NCI-H748 treated with DMSO at 0.1 percent for 48 hours (cell line): ENCODE measurements at regions not wholly inside any gene's neighbourhood (a gene's known extent, or its start where the extent isn't known, plus 50 kb on each side); places are given as distances from the start of the nearest gene placed in this dataset.
"Not testable (repeated sequence)": the region's sequence is repeated elsewhere in the genome, so short reads cannot be mapped to it uniquely, and the experiment has no call there.

Source experiments
- DNase-seq: peaks from one replicate; lab custom pipeline; 2025; lab: John Stamatoyannopoulos, UW

DNA sequence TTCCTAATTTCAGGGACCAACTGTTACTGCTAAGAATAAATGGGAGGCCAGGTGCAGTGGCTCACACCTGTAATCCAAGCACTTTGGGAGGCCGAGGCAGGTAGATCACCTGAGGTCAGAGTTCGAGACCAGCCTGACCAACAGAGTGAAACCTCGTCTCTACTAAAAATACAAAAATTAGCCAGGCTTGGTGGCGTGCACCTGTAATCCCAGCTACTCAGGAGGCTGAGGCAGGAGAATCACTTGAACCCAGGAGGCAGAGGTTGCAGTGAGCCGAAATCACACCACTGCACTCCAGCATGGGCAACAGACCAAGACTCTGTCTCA, 95.6 kb upstream of the CHD2 start:
- DNase-seq = not testable (repeated sequence)

GRCh38 chr15:92805080-92805690, 94.9 kb upstream of the CHD2 start:
- DNase-seq = no peak

DNA sequence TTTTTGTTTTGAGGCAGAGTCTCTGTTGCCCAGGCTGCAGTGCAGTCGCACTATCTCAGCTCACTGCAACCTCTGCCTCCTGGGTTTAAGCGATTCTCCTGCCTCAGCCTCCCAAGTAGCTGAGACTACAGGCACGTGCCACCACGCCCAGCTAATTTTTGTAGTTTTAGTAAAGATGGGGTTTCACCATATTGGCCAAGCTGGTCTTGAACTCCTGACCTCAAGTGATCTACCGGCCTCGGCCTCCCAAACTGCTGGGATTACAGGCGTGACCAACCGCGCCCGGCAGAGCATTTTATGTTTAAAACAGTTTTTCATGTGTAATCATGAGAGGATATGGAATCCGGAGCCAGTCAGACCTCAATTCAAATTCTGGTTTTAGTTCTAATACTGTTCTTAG, 94.0 kb upstream of the CHD2 start:
- not testable (repeated sequence) for DNase-seq

- DNase-seq = no peak
Observed at GRCh38 chr15:92806763-92807162, 93.4 kb upstream of the CHD2 start.

DNA sequence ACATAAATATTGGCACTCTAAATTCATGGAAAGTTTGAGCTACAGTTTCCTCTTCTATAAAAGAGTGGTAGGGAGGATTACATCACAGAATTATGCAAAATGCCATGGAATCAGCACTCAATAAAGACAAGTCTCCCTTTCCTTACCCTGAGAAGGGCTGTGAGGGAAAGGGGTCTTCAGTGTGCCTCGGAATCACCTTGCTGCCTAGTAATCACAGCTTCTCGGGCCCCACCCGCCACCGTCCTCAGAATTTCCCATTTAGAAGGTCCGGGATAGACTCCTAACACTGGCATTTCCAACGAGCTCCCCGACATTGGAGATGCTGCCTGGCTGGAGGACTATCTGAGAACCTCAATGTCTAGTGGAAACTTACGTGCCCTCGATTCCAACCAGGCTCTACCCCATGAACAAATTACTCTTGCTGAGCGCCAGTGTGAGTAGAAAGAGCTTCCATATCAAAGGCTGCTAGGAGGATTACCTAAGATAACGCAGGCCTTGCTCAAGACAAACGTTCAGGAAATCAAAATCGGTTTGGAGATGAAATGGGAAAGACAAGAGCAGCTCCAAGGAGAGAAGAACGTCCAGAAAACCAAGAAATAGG, 92.1 kb upstream of the CHD2 start:
- no peak for DNase-seq

GRCh38 chr15:92808598-92809063, 91.5 kb upstream of the CHD2 start:
- peak; percentile 23 for DNase-seq

DNA sequence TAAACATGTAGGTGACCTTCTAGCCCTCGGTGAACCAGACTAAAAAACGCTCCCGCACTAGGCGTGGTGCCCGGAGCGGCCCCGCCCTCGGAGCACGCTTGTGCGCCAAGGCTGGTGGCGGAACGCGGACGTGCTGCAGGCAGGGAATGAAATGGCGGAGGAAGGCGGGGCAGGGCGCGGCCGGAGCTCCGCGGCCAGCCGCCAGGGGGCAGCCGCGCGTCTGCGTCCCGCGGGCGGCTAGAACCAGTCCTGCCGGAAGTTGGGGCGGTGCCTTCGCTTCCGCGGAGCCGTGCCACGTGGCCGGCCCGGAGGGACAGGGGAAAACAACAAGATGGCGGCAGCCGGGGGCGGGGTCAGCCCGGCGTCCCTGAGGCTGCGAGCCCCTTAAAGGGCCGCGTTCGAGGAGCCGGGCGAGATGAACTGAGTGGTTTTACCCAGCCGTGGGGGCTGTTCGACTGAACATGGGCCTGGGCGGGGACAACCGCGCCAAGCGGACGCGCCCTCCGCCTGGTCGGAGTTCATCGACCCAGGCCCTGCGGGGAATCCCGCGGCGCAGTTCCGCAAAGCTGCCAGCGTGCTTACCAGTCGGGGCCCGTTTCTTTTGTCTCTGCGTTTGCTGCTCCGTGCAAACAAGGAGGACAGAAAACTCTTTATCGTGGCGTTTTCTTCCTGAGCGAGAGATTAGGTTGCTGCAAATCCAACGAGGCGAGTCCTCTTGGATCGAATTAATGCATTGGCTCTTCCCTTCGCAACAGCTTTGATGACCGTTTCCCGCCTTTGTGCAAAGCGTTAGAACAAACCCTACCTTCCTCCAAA, 90.9 kb upstream of the CHD2 start:
- DNase-seq = peak; percentile 96

DNA sequence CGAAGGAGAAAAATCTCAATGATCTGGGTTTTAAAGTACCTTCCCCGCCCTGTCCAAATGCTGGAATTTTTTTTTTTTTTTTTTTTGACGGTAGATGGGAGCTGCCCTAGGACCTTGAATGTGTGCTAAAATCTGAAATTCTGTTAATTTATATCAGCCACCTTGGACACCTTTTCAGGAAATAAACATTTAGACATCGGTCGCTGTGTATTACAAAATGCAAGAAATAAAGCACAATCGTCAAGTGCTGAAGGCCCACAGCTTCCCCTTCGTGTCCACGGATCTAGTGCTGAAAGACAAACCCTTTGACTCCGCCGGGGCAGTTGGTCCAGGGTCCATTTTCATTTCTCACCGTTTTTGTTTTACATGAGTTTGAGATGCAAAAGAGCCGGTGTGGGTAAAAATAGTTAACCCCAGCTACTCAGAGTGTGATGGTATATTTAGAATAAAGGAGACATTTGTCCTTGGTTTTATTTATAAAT, 90.2 kb upstream of the CHD2 start:
- DNase-seq = no peak

DNA sequence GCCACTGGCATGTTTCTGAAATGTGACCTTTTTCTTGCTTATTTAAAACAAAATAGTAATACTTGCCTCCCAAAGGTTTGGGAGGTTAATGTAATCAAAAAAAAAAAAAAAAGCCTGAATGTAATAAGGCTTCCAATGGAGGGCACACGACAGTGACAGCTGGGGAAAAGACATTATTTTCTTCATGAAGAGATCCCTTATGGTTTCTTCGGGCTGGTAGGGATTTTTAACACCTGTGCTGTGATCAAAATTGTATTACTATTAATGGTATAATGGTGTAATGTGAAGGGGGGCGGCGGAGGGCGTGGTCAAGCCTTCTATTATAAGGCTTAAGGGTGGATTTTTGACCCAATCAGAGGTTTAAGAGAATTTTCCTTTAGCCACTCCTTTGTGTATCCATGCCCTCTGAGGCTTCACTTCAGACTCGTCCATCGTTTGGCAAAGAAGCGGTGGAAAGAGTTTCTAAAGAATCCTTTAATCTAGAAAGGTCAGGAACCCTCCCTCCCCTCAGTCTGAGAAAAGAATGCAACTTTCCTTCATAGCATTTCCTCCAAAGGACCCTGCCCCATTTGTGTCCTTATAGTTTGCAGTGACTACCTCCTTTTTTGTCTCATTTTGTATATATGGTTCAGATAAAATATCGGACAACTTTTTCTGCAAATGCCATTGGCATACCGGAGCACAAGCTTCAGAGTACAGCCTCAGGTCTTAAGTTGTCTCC, 89.5 kb upstream of the CHD2 start:
- DNase-seq = peak; percentile 73

DNA sequence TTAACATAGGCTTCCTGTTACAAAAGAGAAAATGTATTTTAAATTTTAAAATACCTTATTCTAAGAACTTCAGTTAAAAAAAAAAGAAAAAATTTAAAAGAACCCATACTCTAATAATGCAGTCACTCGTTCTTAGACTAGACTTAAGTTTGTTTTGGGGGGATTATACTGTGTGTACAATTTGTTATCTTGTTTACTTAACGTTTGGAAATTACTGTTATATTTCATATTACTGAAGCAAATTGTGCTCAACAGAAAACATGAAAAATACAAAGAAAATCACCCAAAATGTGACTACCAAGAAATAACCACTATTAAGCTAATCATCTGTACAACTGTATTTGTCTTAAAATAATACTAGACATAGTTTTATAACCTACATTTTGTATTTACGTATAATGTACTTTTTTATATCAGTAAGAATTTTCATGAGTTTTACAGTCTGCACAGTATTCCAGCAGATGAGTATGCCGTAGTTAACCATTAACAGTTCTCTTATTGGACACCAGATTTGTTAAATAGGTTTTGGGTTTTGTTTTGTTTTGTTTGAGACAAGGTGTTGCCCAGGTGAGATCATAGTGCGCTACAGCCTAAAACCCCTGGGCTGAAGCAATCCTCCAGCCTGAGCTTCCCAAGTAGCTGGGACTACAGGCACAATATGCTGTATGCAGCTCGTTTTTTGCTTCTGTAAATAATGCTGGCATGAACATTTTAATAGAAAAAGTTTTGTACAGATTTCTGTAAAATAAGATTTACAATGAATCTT, 88.8 kb upstream of the CHD2 start:
- peak; percentile 43 for DNase-seq

GRCh38 chr15:92812271-92812670, 87.9 kb upstream of the CHD2 start:
- no peak for DNase-seq

- DNase-seq = no peak
Observed at GRCh38 chr15:92813485-92813884, 86.6 kb upstream of the CHD2 start.

GRCh38 chr15:92817339-92817886, 82.7 kb upstream of the CHD2 start:
- no peak for DNase-seq

GRCh38 chr15:92818651-92819277, 81.4 kb upstream of the CHD2 start:
- peak; percentile 27 for DNase-seq

DNA sequence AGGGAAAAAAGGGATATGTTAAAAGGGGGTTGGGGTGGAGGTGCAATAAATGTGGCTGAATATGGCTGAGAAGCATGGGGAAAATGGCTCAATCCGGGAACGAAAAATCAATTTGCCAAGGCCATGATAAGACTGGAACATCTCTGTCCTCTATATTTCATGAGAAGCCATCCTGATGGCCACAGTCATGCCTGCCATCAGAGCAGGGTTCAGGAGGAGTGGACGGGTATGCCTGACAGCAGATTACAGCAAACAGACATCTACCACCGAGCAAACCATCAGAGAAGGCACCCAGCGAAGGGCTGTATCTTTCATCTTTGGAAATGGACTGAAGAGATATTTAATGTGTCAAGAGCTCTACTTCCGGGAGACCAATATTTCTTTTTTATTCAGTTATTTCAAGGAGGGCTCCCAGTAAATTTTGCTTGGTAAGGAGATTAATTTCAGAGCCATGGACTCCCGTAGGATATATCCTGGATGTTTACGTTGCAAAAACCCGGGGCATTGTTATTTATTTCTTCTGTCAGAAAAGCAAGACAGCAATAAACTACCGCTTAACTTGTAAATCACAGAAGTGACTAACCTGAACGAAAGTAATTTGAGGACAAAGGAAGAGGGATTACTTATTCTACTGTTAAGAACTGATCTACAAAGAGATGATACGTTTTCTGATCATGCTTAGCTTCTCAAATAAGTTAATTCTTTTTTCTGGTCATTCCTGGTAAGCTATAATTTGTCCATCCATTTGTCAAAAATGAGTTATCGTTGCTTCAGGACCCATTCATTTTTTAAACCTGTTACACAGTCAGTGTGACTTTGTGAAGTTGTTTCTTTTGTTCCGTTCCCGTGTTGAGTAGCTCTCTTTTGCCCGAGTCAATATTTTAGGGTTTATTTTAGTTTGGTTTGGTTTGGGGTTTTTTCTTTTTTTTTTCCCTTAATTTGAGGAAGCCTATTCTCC, 80.6 kb upstream of the CHD2 start:
- DNase-seq = no peak

DNA sequence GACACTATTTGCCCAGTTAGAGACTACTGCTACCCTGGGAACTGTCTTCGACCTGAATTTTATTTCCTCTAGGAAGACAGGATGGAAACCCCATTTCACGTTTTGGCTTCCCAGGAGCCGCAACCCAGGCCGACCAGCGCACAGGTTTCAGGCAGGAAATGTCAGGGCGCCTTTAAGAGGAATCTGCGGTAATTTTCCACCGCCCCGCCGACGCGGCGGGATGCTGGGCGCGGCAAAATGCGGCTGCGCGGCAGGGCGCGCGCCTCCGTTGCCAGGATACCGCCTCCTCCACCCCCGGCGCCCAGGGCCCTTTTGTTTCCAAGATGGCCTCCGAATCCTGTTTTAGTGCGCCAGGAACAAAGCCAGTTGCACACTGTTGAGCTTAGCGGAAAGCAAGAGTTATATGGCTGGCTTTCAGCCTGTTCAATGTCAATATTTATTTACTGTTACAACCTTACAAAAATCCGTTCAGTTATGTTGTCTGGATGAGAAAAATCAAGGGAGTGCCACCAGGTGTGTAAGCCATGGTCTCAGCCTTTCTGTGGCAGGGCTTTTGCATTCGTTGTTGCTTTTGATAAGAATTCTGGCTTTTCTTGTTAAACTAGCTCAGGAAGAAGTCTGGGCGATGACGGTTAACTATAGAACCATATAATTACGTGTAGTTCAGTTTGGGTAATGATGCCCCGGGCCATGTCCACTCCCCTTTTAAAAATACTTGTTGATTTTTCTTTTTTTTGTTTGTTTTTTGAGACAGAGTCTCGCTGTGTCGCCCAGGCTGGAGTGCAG, 79.7 kb upstream of the CHD2 start:
- DNase-seq = peak; percentile 82

- no peak for DNase-seq
Observed at GRCh38 chr15:92821491-92822116, 78.5 kb upstream of the CHD2 start.
